OCI-LY1 (cell line): ENCODE measurements at regions not wholly inside any gene's neighbourhood (a gene's known extent, or its start where the extent isn't known, plus 50 kb on each side); places are given as distances from the start of the nearest gene placed in this dataset.

Source experiments
- H2AFZ ChIP-seq: fragments of 200-600 bp; sonication (generic), shearing (Covaris generic); 2 replicates; pipeline ENCODE4 v1.6.0; 2014; ENCODE audit warnings: antibody characterized with exemption, mild to moderate bottlenecking, low read length
- H3F3A ChIP-seq: fragments of 200-600 bp; sonication (generic), shearing (Covaris generic); 2 replicates; pipeline ENCODE4 v1.6.0; 2014; ENCODE audit warnings: mild to moderate bottlenecking, antibody characterized with exemption, low read length, moderate library complexity; ENCODE audit not compliant: insufficient read depth
- H3K27ac ChIP-seq: fragments of 200-600 bp; sonication (generic); 2 replicates; pipeline ENCODE4 v1.5.1; 2014; ENCODE audit warnings: low read length, mixed run types, mild to moderate bottlenecking, low read depth; ENCODE audit not compliant: poor library complexity, severe bottlenecking
- H3K27me3 ChIP-seq: fragments of 200-600 bp; sonication (generic); 2 replicates; pipeline ENCODE4 v1.6.0; 2014; ENCODE audit warnings: antibody characterized with exemption, mild to moderate bottlenecking, low read length, moderate library complexity; ENCODE audit not compliant: insufficient read depth
- H3K36me3 ChIP-seq: fragments of 200-600 bp; sonication (generic); 2 replicates; pipeline ENCODE4 v1.6.1; 2014; ENCODE audit warnings: mild to moderate bottlenecking, antibody characterized with exemption, low read length, moderate library complexity, mixed read lengths; ENCODE audit not compliant: insufficient read depth
- H3K4me1 ChIP-seq: fragments of 200-600 bp; sonication (generic); 2 replicates; pipeline ENCODE4 v1.5.1; 2014; ENCODE audit warnings: mild to moderate bottlenecking, low read length, moderate library complexity; ENCODE audit not compliant: insufficient read depth, severe bottlenecking
- H3K4me2 ChIP-seq: fragments of 200-600 bp; sonication (generic), shearing (Covaris generic); 2 replicates; pipeline ENCODE4 v1.6.1; 2014; ENCODE audit warnings: low read length
- H3K4me3 ChIP-seq: fragments of 200-600 bp; sonication (generic); 2 replicates; pipeline ENCODE4 v1.5.1; 2014; ENCODE audit warnings: low read length, low read depth, mild to moderate bottlenecking, mixed read lengths; ENCODE audit not compliant: poor library complexity, severe bottlenecking
- H3K79me2 ChIP-seq: fragments of 200-600 bp; shearing (Covaris generic); 2 replicates; pipeline ENCODE4 v1.6.1; 2016; ENCODE audit warnings: mixed run types, low read length, mixed read lengths; ENCODE audit not compliant: insufficient read depth
- H3K9ac ChIP-seq: fragments of 200-600 bp; sonication (generic), shearing (Covaris generic); 2 replicates; pipeline ENCODE4 v1.6.1; 2014; ENCODE audit warnings: mild to moderate bottlenecking, low read length, mixed read lengths
- H3K9me2 ChIP-seq: fragments of 200-600 bp; sonication (generic), shearing (Covaris generic); 2 replicates; pipeline ENCODE4 v1.6.1; 2014; ENCODE audit warnings: low read depth, mild to moderate bottlenecking, low read length, mixed read lengths
- H3K9me3 ChIP-seq: fragments of 200-600 bp; shearing (Covaris generic); 2 replicates; pipeline ENCODE4 v1.6.1; 2014; ENCODE audit warnings: low read length, mixed read lengths
- H4K20me1 ChIP-seq: fragments of 200-600 bp; sonication (generic), shearing (Covaris generic); 2 replicates; pipeline ENCODE4 v1.6.0; 2016; ENCODE audit warnings: mild to moderate bottlenecking, low read length; ENCODE audit not compliant: insufficient read depth
- EZH2 ChIP-seq: fragments of 200-600 bp; sonication (generic), shearing (Covaris generic); IDR thresholded peaks from 2 replicates; pipeline ENCODE4 v1.8.0; 2017; ENCODE audit warnings: borderline replicate concordance, mixed run types, mild to moderate bottlenecking, antibody characterized with exemption, low read length, moderate library complexity, mixed read lengths
- TF ChIP-seq, protein P1 (sequence below): fragments of 200-600 bp; sonication (generic), shearing (Covaris generic); IDR thresholded peaks from 2 replicates; pipeline ENCODE4 v1.5.1; 2017; ENCODE audit warnings: mild to moderate bottlenecking, antibody characterized with exemption, low read length, moderate library complexity, mixed read lengths

DNA sequence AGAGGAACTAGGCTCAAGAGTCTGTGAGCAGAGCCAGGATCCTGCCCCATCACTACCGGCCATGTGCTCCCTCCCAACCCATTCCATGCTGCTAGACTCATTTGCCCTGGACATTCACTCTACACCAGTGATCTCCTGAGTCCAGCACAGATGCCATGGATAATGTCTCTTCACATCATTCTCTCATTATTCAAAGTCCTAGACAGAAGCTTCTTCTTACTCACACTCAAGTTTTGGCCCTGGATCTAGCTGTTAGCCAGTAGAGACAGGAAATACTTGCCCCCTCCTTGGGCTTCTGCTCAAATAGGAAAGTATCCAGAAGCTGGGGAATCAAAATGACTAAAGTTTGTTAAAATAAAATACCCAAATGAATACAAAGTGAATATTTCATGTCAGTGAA lies 266.8 kb upstream of the LDB2 start:
- H4K20me1 ChIP-seq = no peaks in the 10 kb centered on the region
- H3K27ac ChIP-seq = no peak overlapping the region
- no peak overlapping the region for H3K9ac ChIP-seq
- H3K4me2 ChIP-seq = no peak overlapping the region
- no peaks in the 10 kb centered on the region for H3K79me2 ChIP-seq
- H3K27me3 ChIP-seq = no peaks in the 10 kb centered on the region
- TF ChIP-seq EZH2 = no peak
- TF ChIP-seq, protein P1, sequence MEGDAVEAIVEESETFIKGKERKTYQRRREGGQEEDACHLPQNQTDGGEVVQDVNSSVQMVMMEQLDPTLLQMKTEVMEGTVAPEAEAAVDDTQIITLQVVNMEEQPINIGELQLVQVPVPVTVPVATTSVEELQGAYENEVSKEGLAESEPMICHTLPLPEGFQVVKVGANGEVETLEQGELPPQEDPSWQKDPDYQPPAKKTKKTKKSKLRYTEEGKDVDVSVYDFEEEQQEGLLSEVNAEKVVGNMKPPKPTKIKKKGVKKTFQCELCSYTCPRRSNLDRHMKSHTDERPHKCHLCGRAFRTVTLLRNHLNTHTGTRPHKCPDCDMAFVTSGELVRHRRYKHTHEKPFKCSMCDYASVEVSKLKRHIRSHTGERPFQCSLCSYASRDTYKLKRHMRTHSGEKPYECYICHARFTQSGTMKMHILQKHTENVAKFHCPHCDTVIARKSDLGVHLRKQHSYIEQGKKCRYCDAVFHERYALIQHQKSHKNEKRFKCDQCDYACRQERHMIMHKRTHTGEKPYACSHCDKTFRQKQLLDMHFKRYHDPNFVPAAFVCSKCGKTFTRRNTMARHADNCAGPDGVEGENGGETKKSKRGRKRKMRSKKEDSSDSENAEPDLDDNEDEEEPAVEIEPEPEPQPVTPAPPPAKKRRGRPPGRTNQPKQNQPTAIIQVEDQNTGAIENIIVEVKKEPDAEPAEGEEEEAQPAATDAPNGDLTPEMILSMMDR = no peak
- no peaks in the 10 kb centered on the region for H3K36me3 ChIP-seq
- no peak overlapping the region for H2AFZ ChIP-seq
- no peaks in the 10 kb centered on the region for H3K9me2 ChIP-seq
- no peaks in the 10 kb centered on the region for H3F3A ChIP-seq
- no peak overlapping the region for H3K4me3 ChIP-seq
- no peaks in the 10 kb centered on the region for H3K4me1 ChIP-seq
- no peaks in the 10 kb centered on the region for H3K9me3 ChIP-seq

DNA sequence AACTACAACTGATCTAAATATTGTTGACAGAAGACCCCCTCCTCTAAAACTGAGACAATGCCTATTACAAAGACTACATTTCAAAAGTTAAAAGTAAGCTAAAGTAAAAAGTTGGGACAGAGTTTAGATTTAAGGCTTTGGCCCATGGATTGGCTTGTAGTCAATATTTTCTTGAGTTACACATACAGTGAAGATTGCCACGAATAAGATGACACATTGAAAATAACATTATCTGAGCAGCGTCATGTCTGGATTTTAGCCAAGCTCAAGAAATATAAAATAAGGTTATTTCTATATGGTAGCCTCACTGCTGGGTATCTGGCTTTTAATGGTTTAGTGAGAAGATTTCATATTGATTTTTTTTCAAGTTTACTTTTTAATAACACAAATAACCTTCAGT lies 266.2 kb upstream of the LDB2 start:
- Histone ChIP-seq H3K4me1 (no peaks in the 10 kb centered on the region), H3K79me2 (no peaks in the 10 kb centered on the region), H2AFZ (no peak overlapping the region), H3F3A (no peaks in the 10 kb centered on the region), H4K20me1 (no peaks in the 10 kb centered on the region), H3K4me2 (no peak overlapping the region), H3K9me2 (no peaks in the 10 kb centered on the region), H3K4me3 (no peak overlapping the region), H3K9me3 (no peaks in the 10 kb centered on the region), H3K36me3 (no peaks in the 10 kb centered on the region), H3K27me3 (no peaks in the 10 kb centered on the region), H3K27ac (no peak overlapping the region), H3K9ac (no peak overlapping the region)
- TF ChIP-seq EZH2 = no peak
- TF ChIP-seq, protein P1 = no peak

DNA sequence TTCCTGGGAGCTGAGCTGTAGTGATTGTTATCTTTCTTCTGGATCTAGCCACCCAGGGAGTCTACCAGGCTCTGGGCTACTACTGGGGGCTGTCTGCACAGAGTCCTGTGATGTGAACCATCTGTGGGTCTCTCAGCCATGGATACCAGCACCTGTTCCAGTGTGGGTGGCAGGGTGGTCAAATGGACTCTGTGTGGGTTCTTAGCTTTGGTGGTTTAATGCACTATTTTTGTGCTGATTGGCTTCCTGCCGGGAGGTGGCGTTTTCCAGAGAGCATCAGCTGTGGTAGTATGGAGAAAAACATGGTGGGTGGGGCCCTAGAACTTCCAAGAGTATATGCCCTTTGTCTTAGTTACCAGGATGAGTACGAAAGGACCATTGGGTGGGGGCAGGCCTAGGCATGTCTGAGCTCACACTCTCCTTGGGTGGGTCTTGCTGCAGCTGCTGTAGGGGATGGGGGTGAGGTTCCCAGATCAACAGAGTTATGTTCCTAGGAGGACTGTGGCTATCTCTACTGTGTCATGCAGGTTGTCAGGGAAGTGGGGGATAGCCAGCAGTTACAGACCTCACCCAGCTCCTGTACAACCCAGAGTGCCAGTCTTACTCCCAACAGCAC lies 264.8 kb upstream of the LDB2 start:
- H3K36me3 ChIP-seq = no peaks in the 10 kb centered on the region

More for the DNA sequence above, 264.8 kb upstream of the LDB2 start:
- H3K9me3 ChIP-seq = no peaks in the 10 kb centered on the region
- H4K20me1 ChIP-seq = no peaks in the 10 kb centered on the region
- no peaks in the 10 kb centered on the region for H3F3A ChIP-seq
- TF ChIP-seq, protein P1 = no peak
- TF ChIP-seq EZH2 = no peak
- no peak overlapping the region for H2AFZ ChIP-seq
- H3K9ac ChIP-seq = no peak overlapping the region
- no peaks in the 10 kb centered on the region for H3K9me2 ChIP-seq
- H3K4me3 ChIP-seq = no peak overlapping the region
- no peaks in the 10 kb centered on the region for H3K4me1 ChIP-seq
- H3K4me2 ChIP-seq = no peak overlapping the region
- no peak overlapping the region for H3K27ac ChIP-seq
- no peaks in the 10 kb centered on the region for H3K27me3 ChIP-seq
- no peaks in the 10 kb centered on the region for H3K79me2 ChIP-seq
